H1 (cell line): ENCODE measurements at regions not wholly inside any gene's neighbourhood (a gene's known extent, or its start where the extent isn't known, plus 50 kb on each side); places are given as distances from the start of the nearest gene placed in this dataset.

Experiments
- CTCF ChIA-PET: fragments of 300-600 bp; sonication (Branson Sonifier 250); formaldehyde crosslinking; loops from one replicate; lab custom pipeline; 2021; ENCODE audit not compliant: partially characterized antibody; lab: Charles Lee
- POLR2A ChIA-PET: fragments of 300-600 bp; sonication (Branson Sonifier 250); formaldehyde crosslinking; loops from one replicate; lab custom pipeline; 2021; ENCODE audit warnings: inconsistent platforms; ENCODE audit not compliant: partially characterized antibody; lab: Charles Lee
- DNase-seq, 2 experiments: peaks; one replicate each; pipeline versions ENCODE4 v3.0.0 to v3.0.0-alpha.2; 2010 to 2022; ENCODE audit warnings: low spot score in 2 of 2, low read depth in 1 of 2, mixed read lengths in 1 of 2
- FAIRE-seq: peaks from 2 replicates; lab custom pipeline; 2011; peaks lifted over from hg19 to GRCh38; lab: Jason Lieb, UNC
- H2AFZ ChIP-seq: 2 replicates; pipeline ENCODE4 v1.8.1; 2012; ENCODE audit warnings: low read length, inconsistent platforms
- H2AK5ac ChIP-seq: 2 replicates; pipeline ENCODE4 v1.6.1; 2013; ENCODE audit warnings: low read depth, low read length
- H2BK120ac ChIP-seq: replicated peaks from 2 replicates; pipeline ENCODE3; 2013; ENCODE audit warnings: low read depth, low read length, inconsistent platforms
- H2BK12ac ChIP-seq: 2 replicates; pipeline ENCODE4 v1.6.1; 2013; ENCODE audit warnings: low read depth, low read length
- H2BK15ac ChIP-seq: 2 replicates; pipeline ENCODE4 v1.6.1; 2013; ENCODE audit warnings: low read length
- H2BK20ac ChIP-seq: 2 replicates; pipeline ENCODE4 v1.6.1; 2013; ENCODE audit warnings: low read length
- H2BK5ac ChIP-seq: 2 replicates; pipeline ENCODE4 v1.6.1; 2013; ENCODE audit warnings: low read depth, low read length
- H3K14ac ChIP-seq: 2 replicates; pipeline ENCODE4 v1.6.1; 2013; ENCODE audit warnings: inconsistent platforms; ENCODE audit not compliant: insufficient read length
- H3K18ac ChIP-seq: 2 replicates; pipeline ENCODE4 v1.6.1; 2013; ENCODE audit warnings: low read length; ENCODE audit errors: extremely low read depth
- H3K23ac ChIP-seq: 2 replicates; pipeline ENCODE4 v1.6.1; 2013; ENCODE audit warnings: inconsistent platforms; ENCODE audit not compliant: insufficient read length
- H3K23me2 ChIP-seq: 2 replicates; pipeline ENCODE4 v1.6.1; 2013; ENCODE audit warnings: low read depth, low read length
- H3K27ac ChIP-seq: 2 replicates; pipeline ENCODE4 v1.6.1; 2011; ENCODE audit warnings: low read depth, low read length, inconsistent platforms
- H3K27me3 ChIP-seq, 4 experiments: replicated peaks in 1 of 4; 1 replicate in 1 of 4; 2 replicates in 3 of 4; pipeline versions ENCODE4 v1.6.1 to v1.8.1; 2011 to 2013; ENCODE audit warnings: low read length in 3 of 4, mild to moderate bottlenecking in 3 of 4, inconsistent platforms in 2 of 4, mixed read lengths in 2 of 4, moderate library complexity in 1 of 4; ENCODE audit not compliant: control insufficient read depth in 3 of 4, insufficient read depth in 3 of 4; ENCODE audit errors: extremely low read depth in 1 of 4
- H3K36me3 ChIP-seq, 4 experiments: 2 replicates each; pipeline versions ENCODE4 v1.6.1 to v1.8.1; 2011 to 2013; ENCODE audit warnings: mild to moderate bottlenecking in 4 of 4, low read length in 3 of 4, moderate library complexity in 2 of 4, control low read depth in 1 of 4, inconsistent platforms in 1 of 4; ENCODE audit not compliant: insufficient read depth in 4 of 4, control insufficient read depth in 2 of 4
- H3K4ac ChIP-seq: replicated peaks from 2 replicates; pipeline ENCODE3; 2013; ENCODE audit warnings: low read length, low read depth, mixed read lengths, inconsistent platforms; ENCODE audit not compliant: insufficient read length
- H3K4me1 ChIP-seq, 4 experiments: replicated peaks in 1 of 4; 1 replicate in 1 of 4; 2 replicates in 3 of 4; pipeline versions ENCODE4 v1.6.1 to v1.8.1; 2011 to 2013; ENCODE audit warnings: low read length in 3 of 4, inconsistent platforms in 2 of 4, mixed read lengths in 1 of 4; ENCODE audit not compliant: insufficient read depth in 4 of 4, control insufficient read depth in 3 of 4
- H3K4me2 ChIP-seq, 2 experiments: 2 replicates each; pipeline versions ENCODE4 v1.6.1 to v1.8.1; 2011 to 2013; ENCODE audit warnings: low read depth in 2 of 2, low read length in 2 of 2, control low read depth in 1 of 2, inconsistent platforms in 1 of 2, mild to moderate bottlenecking in 1 of 2; ENCODE audit not compliant: insufficient read depth in 1 of 2
- H3K4me3 ChIP-seq, 4 experiments: fragments of 200-600, 300-600 bp in 1 of 4; sonication (generic), shearing (Covaris generic), sonication (Bioruptor Twin) in 1 of 4; 2 replicates each; pipeline versions ENCODE4 v1.5.1 to v1.8.1; 2011 to 2016; ENCODE audit warnings: low read length in 4 of 4, low read depth in 3 of 4, control low read depth in 2 of 4, inconsistent platforms in 2 of 4, mild to moderate bottlenecking in 2 of 4, mixed read lengths in 1 of 4, moderate library complexity in 1 of 4; ENCODE audit not compliant: insufficient read depth in 2 of 4; ENCODE audit errors: extremely low read depth in 1 of 4
- H3K56ac ChIP-seq: replicated peaks from 2 replicates; pipeline ENCODE3; 2013; ENCODE audit warnings: low read depth, mild to moderate bottlenecking, mixed read lengths, low read length, inconsistent platforms; ENCODE audit not compliant: insufficient read length
- H3K79me1 ChIP-seq: 2 replicates; pipeline ENCODE4 v1.6.1; 2013; ENCODE audit warnings: low read depth, low read length, control low read depth
- H3K79me2 ChIP-seq, 2 experiments: 2 replicates each; pipeline versions ENCODE4 v1.6.1 to v1.8.1; 2012 to 2013; ENCODE audit warnings: low read length in 2 of 2, mild to moderate bottlenecking in 2 of 2, inconsistent platforms in 1 of 2; ENCODE audit not compliant: insufficient read depth in 2 of 2, control insufficient read depth in 1 of 2
- H3K9ac ChIP-seq, 4 experiments: replicated peaks in 1 of 4; 1 replicate in 1 of 4; 2 replicates in 3 of 4; pipeline versions ENCODE4 v1.6.1 to v1.8.1; 2011 to 2013; ENCODE audit warnings: low read depth in 3 of 4, low read length in 3 of 4, control low read depth in 2 of 4, mild to moderate bottlenecking in 2 of 4, moderate library complexity in 2 of 4, inconsistent platforms in 1 of 4; ENCODE audit errors: extremely low read depth in 1 of 4
- H3K9me3 ChIP-seq, 2 experiments: 2 replicates each; pipeline versions ENCODE4 v1.6.1 to v1.8.1; 2012 to 2013; ENCODE audit warnings: mild to moderate bottlenecking in 2 of 2, moderate library complexity in 2 of 2, control low read depth in 1 of 2, inconsistent platforms in 1 of 2, low read depth in 1 of 2, low read length in 1 of 2, mixed read lengths in 1 of 2; ENCODE audit not compliant: insufficient read depth in 2 of 2
- H4K20me1 ChIP-seq, 2 experiments: replicated peaks in 1 of 2; 2 replicates each; pipeline versions ENCODE3 to v1.8.1; 2011 to 2013; ENCODE audit warnings: inconsistent platforms in 2 of 2, low read length in 2 of 2, mild to moderate bottlenecking in 1 of 2; ENCODE audit not compliant: insufficient read depth in 2 of 2, control insufficient read depth in 1 of 2
- H4K5ac ChIP-seq: 2 replicates; pipeline ENCODE4 v1.6.1; 2013; ENCODE audit warnings: low read length, low read depth, mixed read lengths, inconsistent platforms; ENCODE audit not compliant: insufficient read length
- H4K8ac ChIP-seq: 2 replicates; pipeline ENCODE4 v1.8.0; 2013; ENCODE audit warnings: mild to moderate bottlenecking, moderate library complexity, low read length, inconsistent platforms; ENCODE audit not compliant: insufficient read depth; ENCODE audit errors: extremely low read depth
- H4K91ac ChIP-seq: replicated peaks from 2 replicates; pipeline ENCODE3; 2013; ENCODE audit warnings: low read length, mixed read lengths, inconsistent platforms; ENCODE audit not compliant: insufficient read length
- ATF3 ChIP-seq: IDR thresholded peaks from 2 replicates; pipeline ENCODE4 v1.6.1; 2011; ENCODE audit warnings: low read depth, mild to moderate bottlenecking, low read length; ENCODE audit not compliant: insufficient read depth
- CBX5 ChIP-seq: fragments of 300-800, 300-1000 bp; sonication (generic); IDR thresholded peaks from 2 replicates; pipeline ENCODE4 v1.7.1; 2016; ENCODE audit warnings: antibody characterized with exemption, low read length, low read depth
- CHD2 ChIP-seq: IDR thresholded peaks from 2 replicates; pipeline ENCODE4 v1.6.1; 2012; ENCODE audit warnings: low read length, improper control_type of control experiment
- EZH2 ChIP-seq: fragments of 200-600 bp; sonication (generic); IDR thresholded peaks from 2 replicates; pipeline ENCODE4 v1.7.1; 2012; ENCODE audit warnings: low read depth, mild to moderate bottlenecking, moderate library complexity, low read length, inconsistent platforms; ENCODE audit not compliant: severe bottlenecking
- GTF2F1 ChIP-seq: IDR thresholded peaks from 2 replicates; pipeline ENCODE4 v1.6.1; 2012; ENCODE audit warnings: low read depth, low read length, improper control_type of control experiment, borderline replicate concordance
- HDAC6 ChIP-seq: IDR thresholded peaks from one replicate; pipeline ENCODE4 v1.7.1; 2012; ENCODE audit warnings: low read depth, mild to moderate bottlenecking, inconsistent platforms, low read length, moderate library complexity
- JUN ChIP-seq: IDR thresholded peaks from 2 replicates; pipeline ENCODE4 v1.6.1; 2011; ENCODE audit warnings: low read depth, mild to moderate bottlenecking, improper control_type of control experiment, low read length
- POLR2AphosphoS5 ChIP-seq: IDR thresholded peaks from 2 replicates; pipeline ENCODE4 v1.6.1; 2011; ENCODE audit warnings: low read depth, low read length
- SIRT6 ChIP-seq: IDR thresholded peaks from one replicate; pipeline ENCODE4 v1.7.1; 2012; ENCODE audit warnings: low read length, inconsistent platforms
- TBP ChIP-seq: IDR thresholded peaks from 2 replicates; pipeline ENCODE4 v1.6.1; 2011; ENCODE audit warnings: low read depth, low read length, improper control_type of control experiment
- TCF12 ChIP-seq: IDR thresholded peaks from 2 replicates; pipeline ENCODE4 v1.6.1; 2011; ENCODE audit warnings: low read depth, mild to moderate bottlenecking, low read length
- TEAD4 ChIP-seq: IDR thresholded peaks from 2 replicates; pipeline ENCODE4 v1.6.1; 2012; ENCODE audit warnings: low read depth, low read length, inconsistent platforms, mixed read lengths
- ZNF274 ChIP-seq: IDR thresholded peaks from 2 replicates; pipeline ENCODE4 v1.7.0; 2012; ENCODE audit warnings: low read length, borderline replicate concordance; ENCODE audit errors: extremely low read depth
- WGBS, 2 experiments: shearing (Covaris generic) in 1 of 2; methylation state at CpG; one replicate each; pipeline versions ENCODE4 v1.1.6 to v1.1.7; 2013 to 2015; ENCODE audit warnings: low lambda C conversion rate in 2 of 2, mixed read lengths in 2 of 2, inconsistent platforms in 1 of 2, low coverage in 1 of 2, missing lambda C conversion rate in 1 of 2; ENCODE audit not compliant: insufficient replicate concordance in 2 of 2, insufficient coverage in 1 of 2, insufficient read length in 1 of 2; ENCODE audit errors: extremely low coverage in 1 of 2, missing lambda C conversion rate in 1 of 2; 5-methylcytosine and 5-hydroxymethylcytosine counted together

GRCh38 chr3:127449486-127450212 lies 140.9 kb downstream of the TPRA1 start:
- Histone ChIP-seq H2BK120ac (no peak overlapping the region), H3K79me2 (no peaks in the 10 kb centered on the region), H3K23me2 (no peaks in the 10 kb centered on the region), H3K18ac (no peak overlapping the region), H4K5ac (no peak overlapping the region), H3K79me1 (no peaks in the 10 kb centered on the region), H3K4ac (no peak overlapping the region), H4K8ac (no peak overlapping the region), H3K27ac (no peak overlapping the region), H3K27me3 (peaks cover 0 to 5% (median 4%) of the 10 kb centered on the region in 4 experiments; a peak in 3 of 7 replicates), H3K23ac (no peak overlapping the region), H3K4me3 (no peak overlapping the region), H3K56ac (no peak overlapping the region), H3K36me3 (no peaks in the 10 kb centered on the region), H3K9ac (no peak overlapping the region), H4K91ac (no peak overlapping the region), H2BK12ac (no peak overlapping the region), H2BK20ac (no peak overlapping the region), H3K4me1 (no peaks in the 10 kb centered on the region), H2AFZ (no peak overlapping the region), H2AK5ac (no peak overlapping the region), H3K9me3 (no peaks in the 10 kb centered on the region), H3K14ac (no peak overlapping the region), H4K20me1 (no peaks in the 10 kb centered on the region), H3K4me2 (no peak overlapping the region), H2BK5ac (no peak overlapping the region), H2BK15ac (no peak overlapping the region)
- ChIA-PET CTCF (interaction anchor here (0.7 to 1.7 kb wide), 8 partner anchors 8 to 162 kb away, joined by 3 to 7 read pairs (median 3); no protein-coding TSS in a partner anchor), POLR2A (interaction anchor here (1.2 kb wide), 1 partner anchor 54 kb away, joined by 3 read pairs; no protein-coding TSS in a partner anchor)
- DNase-seq, result no peak
- TF ChIP-seq ZNF274, result no peak
- TF ChIP-seq CHD2, result no peak
- no peak for TF ChIP-seq GTF2F1
- no peak for TF ChIP-seq TEAD4
- TF ChIP-seq CBX5, result no peak
- no peak for TF ChIP-seq JUN
- no peak for TF ChIP-seq TBP
- TF ChIP-seq SIRT6, result no peak
- no peak for TF ChIP-seq EZH2
- no peak for TF ChIP-seq POLR2AphosphoS5
- no peak for TF ChIP-seq TCF12
- TF ChIP-seq HDAC6, result no peak
- no peak for TF ChIP-seq ATF3
- WGBS, 2 experiments, result 82% methylated on average over 8 of the region's 8 CpGs; no CpG with 5 or more reads in 1 of the 2 experiments
- no peak for FAIRE-seq
